ENCODE measurements at regions not wholly inside any gene's neighbourhood (a gene's known extent, or its start where the extent isn't known, plus 50 kb on each side); places are given as distances from the start of the nearest gene placed in this dataset.

GRCh38 chr9:75671354-75671753, 219.1 kb upstream of the PCSK5 start:
- no peak for TF ChIP-seq CTCF (IDR thresholded peaks at IDR 0.05)
- TF ChIP-seq REST (IDR thresholded peaks at IDR 0.05; ENCODE audit: insufficient read depth in 1 of 2, low read depth in 2 of 2, low read length in 1 of 2) = no peak
